ENCODE measurements at regions not wholly inside any gene's neighbourhood (a gene's known extent, or its start where the extent isn't known, plus 50 kb on each side); places are given as distances from the start of the nearest gene placed in this dataset.

DNA sequence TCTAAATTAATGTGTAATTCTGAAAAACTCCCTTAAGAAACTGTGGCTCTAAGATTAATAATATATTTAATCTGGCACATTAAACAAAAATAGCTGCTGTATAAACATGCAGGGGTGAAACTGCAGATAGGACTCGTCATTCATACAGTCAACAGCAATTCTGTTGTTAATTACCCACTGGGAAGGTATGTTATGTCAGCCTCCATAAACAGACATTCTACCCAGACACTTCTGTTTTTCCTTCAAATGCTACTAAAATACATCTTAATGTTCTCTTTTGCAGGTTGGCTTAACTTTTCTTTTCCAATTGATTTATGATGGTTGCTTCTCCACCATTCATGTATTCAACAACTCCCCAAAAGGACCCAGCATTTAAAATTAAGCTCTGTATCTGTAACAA, 165.6 kb downstream of the SIPA1L2 start:
- Histone ChIP-seq H3K4me2 (ENCODE audit: insufficient read depth in 1 of 2, low read depth in 2 of 2, low read length in 2 of 2) (no peak overlapping the region), H3K9me3 (ENCODE audit: insufficient read depth in 2 of 2, low read depth in 1 of 2, low read length in 1 of 2) (no peaks in the 10 kb centered on the region), H3K27me3 (replicated peaks in 1 of 4; ENCODE audit: control insufficient read depth in 3 of 4, extremely low read depth in 1 of 4, insufficient read depth in 3 of 4, low read length in 3 of 4) (peaks cover 10 to 29% (median 23%) of the 10 kb centered on the region in 4 experiments; a peak in 6 of 7 replicates), H3K4me3 (ENCODE audit: extremely low read depth in 1 of 4, insufficient read depth in 2 of 4, low read depth in 3 of 4, low read length in 4 of 4) (no peak overlapping the region), H3K4me1 (replicated peaks in 1 of 4; ENCODE audit: control insufficient read depth in 3 of 4, insufficient read depth in 4 of 4, low read length in 3 of 4) (peaks cover 0 to 3% (median 0%) of the 10 kb centered on the region in 4 experiments; a peak in 1 of 7 replicates), H4K20me1 (replicated peaks in 1 of 2; ENCODE audit: control insufficient read depth in 1 of 2, insufficient read depth in 2 of 2, low read length in 2 of 2) (peaks cover 0 to 2% of the 10 kb centered on the region in 2 experiments), H4K91ac (replicated peaks; ENCODE audit: insufficient read length, low read length) (no peak overlapping the region), H3K18ac (ENCODE audit: extremely low read depth, low read length) (no peak overlapping the region), H3K56ac (replicated peaks; ENCODE audit: insufficient read length, low read depth, low read length) (no peak overlapping the region), H2AK5ac (ENCODE audit: low read depth, low read length) (no peak overlapping the region), H2BK20ac (ENCODE audit: low read length) (no peak overlapping the region), H3K9ac (replicated peaks in 1 of 4; ENCODE audit: extremely low read depth in 1 of 4, low read depth in 3 of 4, low read length in 3 of 4) (no peak overlapping the region), H2AFZ (ENCODE audit: low read length) (no peak overlapping the region), H3K27ac (ENCODE audit: low read depth, low read length) (no peak overlapping the region), H2BK15ac (ENCODE audit: low read length) (no peak overlapping the region), H3K14ac (ENCODE audit: insufficient read length) (no peak overlapping the region), H3K23me2 (ENCODE audit: low read depth, low read length) (no peaks in the 10 kb centered on the region), H3K4ac (replicated peaks; ENCODE audit: insufficient read length, low read depth, low read length) (no peak overlapping the region), H2BK12ac (ENCODE audit: low read depth, low read length) (no peak overlapping the region), H3K79me1 (ENCODE audit: low read depth, low read length) (no peaks in the 10 kb centered on the region), H3K23ac (ENCODE audit: insufficient read length) (no peak overlapping the region), H4K8ac (ENCODE audit: extremely low read depth, insufficient read depth, low read length) (no peak overlapping the region), H3K36me3 (ENCODE audit: control insufficient read depth in 2 of 4, insufficient read depth in 4 of 4, low read length in 3 of 4) (no peaks in the 10 kb centered on the region), H2BK5ac (ENCODE audit: low read depth, low read length) (no peak overlapping the region), H3K79me2 (ENCODE audit: control insufficient read depth in 1 of 2, insufficient read depth in 2 of 2, low read length in 2 of 2) (no peaks in the 10 kb centered on the region), H2BK120ac (replicated peaks; ENCODE audit: low read depth, low read length) (no peak overlapping the region), H4K5ac (ENCODE audit: insufficient read length, low read depth, low read length) (no peak overlapping the region)
- 95% methylated on average over 1 of the region's 1 CpG; no CpG with 5 or more reads in 1 of the 2 experiments for WGBS, 2 experiments (ENCODE audit: extremely low coverage in 1 of 2, insufficient coverage in 1 of 2, insufficient read length in 1 of 2, insufficient replicate concordance in 2 of 2, low coverage in 1 of 2, low lambda C conversion rate in 2 of 2, missing lambda C conversion rate in 1 of 2)
- CTCF ChIA-PET (ENCODE audit: partially characterized antibody): no interaction called here
- FAIRE-seq (no peak), DNase-seq (ENCODE audit: low read depth in 1 of 2, low spot score in 2 of 2) (no peak)
- POLR2A ChIA-PET (ENCODE audit: partially characterized antibody): no interaction called here
- TF ChIP-seq POLR2AphosphoS5 (IDR thresholded peaks at IDR 0.05; ENCODE audit: low read depth, low read length) (no peak), JUN (IDR thresholded peaks at IDR 0.05; ENCODE audit: low read depth, low read length) (no peak), POLR2A (IDR thresholded peaks at IDR 0.05; ENCODE audit: control extremely low read depth in 1 of 2, low read depth in 2 of 2, low read length in 2 of 2) (no peak), SIRT6 (IDR thresholded peaks at IDR 0.05; ENCODE audit: low read length) (no peak), RNF2 (IDR thresholded peaks at IDR 0.05; ENCODE audit: borderline replicate concordance, low read depth, low read length, missing control alignments, poor library complexity, severe bottlenecking) (no peak), KDM4A (IDR thresholded peaks at IDR 0.05; ENCODE audit: low read depth, low read length, severe bottlenecking) (no peak), MAFK (IDR thresholded peaks at IDR 0.05; ENCODE audit: low read depth, low read length) (no peak), TBP (IDR thresholded peaks at IDR 0.05; ENCODE audit: low read depth, low read length) (no peak)

All from H1 (cell line).